ENCODE measurements at regions not wholly inside any gene's neighbourhood (a gene's known extent, or its start where the extent isn't known, plus 50 kb on each side); places are given as distances from the start of the nearest gene placed in this dataset.

- H4K20me1 ChIP-seq (ENCODE audit: insufficient read depth, low read length) = no peaks in the 10 kb centered on the region
- H3K4me3 ChIP-seq (ENCODE audit: low read length) = no peak overlapping the region
- H3K9ac ChIP-seq (ENCODE audit: low read length) = no peak overlapping the region
- H2AFZ ChIP-seq (ENCODE audit: low read depth, low read length) = 0 out of 2 replicates have a peak overlapping the region, but pooled peaks have one; percentile 20
- H3K27ac ChIP-seq (ENCODE audit: low read length) = no peak overlapping the region
- peaks cover 26% of the 10 kb centered on the region for H3K4me1 ChIP-seq (ENCODE audit: low read length)
- TF ChIP-seq CTCF (IDR thresholded peaks at IDR 0.05; ENCODE audit: low read depth, low read length) (peak; percentile 33), EZH2phosphoT487 (IDR thresholded peaks at IDR 0.05; ENCODE audit: low read depth) (no peak)
- no peaks in the 10 kb centered on the region for H3K79me2 ChIP-seq (ENCODE audit: low read length)
- no peaks in the 10 kb centered on the region for H3K36me3 ChIP-seq (replicated peaks; ENCODE audit: low read depth, low read length)
- H3K4me2 ChIP-seq (ENCODE audit: low read length) = no peak overlapping the region
- H3K27me3 ChIP-seq (ENCODE audit: low read depth, low read length) = no peaks in the 10 kb centered on the region
- H3K9me3 ChIP-seq (ENCODE audit: insufficient read depth, low read length) = no peaks in the 10 kb centered on the region; the same call in 1 of the 2 replicates
Measured at GRCh38 chr4:41883988-41884734, 51.1 kb upstream of the TMEM33 start.

GRCh38 chr4:41882625-41883347, 52.4 kb upstream of the TMEM33 start:
- Histone ChIP-seq H3K79me2 (ENCODE audit: low read length) (no peaks in the 10 kb centered on the region), H3K27ac (ENCODE audit: low read length) (no peak overlapping the region), H2AFZ (ENCODE audit: low read depth, low read length) (peak overlapping the region; percentile 77), H3K4me3 (ENCODE audit: low read length) (no peak overlapping the region), H3K4me2 (ENCODE audit: low read length) (peak overlapping the region; percentile 55), H3K27me3 (ENCODE audit: low read depth, low read length) (no peaks in the 10 kb centered on the region), H3K9ac (ENCODE audit: low read length) (no peak overlapping the region), H3K4me1 (ENCODE audit: low read length) (peaks cover 23% of the 10 kb centered on the region), H3K9me3 (ENCODE audit: insufficient read depth, low read length) (no peaks in the 10 kb centered on the region; the same call in 1 of the 2 replicates), H4K20me1 (ENCODE audit: insufficient read depth, low read length) (no peaks in the 10 kb centered on the region), H3K36me3 (replicated peaks; ENCODE audit: low read depth, low read length) (no peaks in the 10 kb centered on the region)
- TF ChIP-seq EZH2phosphoT487 (IDR thresholded peaks at IDR 0.05; ENCODE audit: low read depth) (no peak), CTCF (IDR thresholded peaks at IDR 0.05; ENCODE audit: low read depth, low read length) (peak; percentile 85)

GRCh38 chr4:41881981-41882624, 53.1 kb upstream of the TMEM33 start:
- Histone ChIP-seq H3K27me3 (ENCODE audit: low read depth, low read length) (no peaks in the 10 kb centered on the region), H3K9ac (ENCODE audit: low read length) (no peak overlapping the region), H4K20me1 (ENCODE audit: insufficient read depth, low read length) (no peaks in the 10 kb centered on the region), H3K79me2 (ENCODE audit: low read length) (no peaks in the 10 kb centered on the region), H3K27ac (ENCODE audit: low read length) (no peak overlapping the region), H3K9me3 (ENCODE audit: insufficient read depth, low read length) (no peaks in the 10 kb centered on the region; the same call in 1 of the 2 replicates), H2AFZ (ENCODE audit: low read depth, low read length) (no peak overlapping the region), H3K4me2 (ENCODE audit: low read length) (0 out of 2 replicates have a peak overlapping the region, but pooled peaks have one; percentile 3), H3K4me1 (ENCODE audit: low read length) (peaks cover 16% of the 10 kb centered on the region), H3K36me3 (replicated peaks; ENCODE audit: low read depth, low read length) (no peaks in the 10 kb centered on the region), H3K4me3 (ENCODE audit: low read length) (no peak overlapping the region)
- TF ChIP-seq EZH2phosphoT487 (IDR thresholded peaks at IDR 0.05; ENCODE audit: low read depth) (no peak), CTCF (IDR thresholded peaks at IDR 0.05; ENCODE audit: low read depth, low read length) (no peak)
